GM10248 (cell line): ENCODE measurements at regions not wholly inside any gene's neighbourhood (a gene's known extent, or its start where the extent isn't known, plus 50 kb on each side); places are given as distances from the start of the nearest gene placed in this dataset.

Experiments used
- CTCF ChIA-PET: fragments of 300-600 bp; sonication (Branson Sonifier 250); formaldehyde crosslinking; extraction: SDS; loops from one replicate; lab custom pipeline; 2021; ENCODE audit warnings: antibody characterized with exemption; lab: Yijun Ruan, JAX
- POLR2A ChIA-PET: fragments of 350-650 bp; sonication (Branson Sonifier 250); formaldehyde crosslinking; extraction: SDS; loops from one replicate; lab custom pipeline; 2020; ENCODE audit warnings: antibody characterized with exemption; lab: Yijun Ruan, JAX
- DNase-seq: peaks from one replicate; pipeline ENCODE4 v3.0.0; 2012; ENCODE audit errors: extremely low spot score
- CTCF ChIP-seq: IDR thresholded peaks from 2 replicates; pipeline ENCODE4 v1.5.1; 2012; ENCODE audit warnings: mild to moderate bottlenecking, low read depth; ENCODE audit errors: extremely low read depth, missing control alignments, control extremely low read depth

- no peak for TF ChIP-seq CTCF
- DNase-seq = no peak
- CTCF ChIA-PET = no interaction called here
- POLR2A ChIA-PET = no interaction called here
These were observed 526.0 kb downstream of the ETS1 start for GRCh38 chr11:128061281-128061871.

GRCh38 chr11:128058580-128059208 lies 528.7 kb downstream of the ETS1 start:
- no peak for TF ChIP-seq CTCF
- CTCF ChIA-PET = no interaction called here
- DNase-seq = no peak
- POLR2A ChIA-PET = no interaction called here

GRCh38 chr11:128057786-128058395 lies 529.5 kb downstream of the ETS1 start:
- ChIA-PET CTCF (interaction anchor here (1.2 kb wide), 1 partner anchor 37 kb away, joined by 3 read pairs; no protein-coding TSS in a partner anchor), POLR2A (no interaction called here)
- TF ChIP-seq CTCF = no peak
- DNase-seq = no peak

- POLR2A ChIA-PET = no interaction called here
These were observed 531.7 kb downstream of the ETS1 start for GRCh38 chr11:128055576-128056217.

GRCh38 chr11:128053981-128054931 lies 533.1 kb downstream of the ETS1 start:
- CTCF ChIA-PET = interaction anchor here (0.9 to 1.6 kb wide), 2 partner anchors 10 to 103 kb away, joined by 3 read pairs; no protein-coding TSS in a partner anchor
- DNase-seq = no peak

More at GRCh38 chr11:128055576-128056217, 531.7 kb downstream of the ETS1 start:
- no peak for DNase-seq
- TF ChIP-seq CTCF = no peak
- CTCF ChIA-PET = interaction anchor here (0.9 kb wide), 1 partner anchor 8 kb away, joined by 3 read pairs; no protein-coding TSS in a partner anchor

More at GRCh38 chr11:128053981-128054931, 533.1 kb downstream of the ETS1 start:
- no peak for TF ChIP-seq CTCF
- POLR2A ChIA-PET = no interaction called here
